Activated CD4-positive, alpha-beta T cell treated with anti-CD3 and anti-CD28 coated beads, Interleukin-2, amount 50 U/mL, for 4 hours (primary cell): ENCODE measurements at regions not wholly inside any gene's neighbourhood (a gene's known extent, or its start where the extent isn't known, plus 50 kb on each side); places are given as distances from the start of the nearest gene placed in this dataset.

Experiments used
- DNase-seq, 2 experiments: peaks; one replicate each; pipeline ENCODE4 v3.0.0-alpha.2; 2020

- no peak for DNase-seq
Observed at GRCh38 chr2:9102861-9103662, 99.6 kb upstream of the MBOAT2 start.

- no peak for DNase-seq
Observed at GRCh38 chr2:9101763-9102425, 98.4 kb upstream of the MBOAT2 start.

DNA sequence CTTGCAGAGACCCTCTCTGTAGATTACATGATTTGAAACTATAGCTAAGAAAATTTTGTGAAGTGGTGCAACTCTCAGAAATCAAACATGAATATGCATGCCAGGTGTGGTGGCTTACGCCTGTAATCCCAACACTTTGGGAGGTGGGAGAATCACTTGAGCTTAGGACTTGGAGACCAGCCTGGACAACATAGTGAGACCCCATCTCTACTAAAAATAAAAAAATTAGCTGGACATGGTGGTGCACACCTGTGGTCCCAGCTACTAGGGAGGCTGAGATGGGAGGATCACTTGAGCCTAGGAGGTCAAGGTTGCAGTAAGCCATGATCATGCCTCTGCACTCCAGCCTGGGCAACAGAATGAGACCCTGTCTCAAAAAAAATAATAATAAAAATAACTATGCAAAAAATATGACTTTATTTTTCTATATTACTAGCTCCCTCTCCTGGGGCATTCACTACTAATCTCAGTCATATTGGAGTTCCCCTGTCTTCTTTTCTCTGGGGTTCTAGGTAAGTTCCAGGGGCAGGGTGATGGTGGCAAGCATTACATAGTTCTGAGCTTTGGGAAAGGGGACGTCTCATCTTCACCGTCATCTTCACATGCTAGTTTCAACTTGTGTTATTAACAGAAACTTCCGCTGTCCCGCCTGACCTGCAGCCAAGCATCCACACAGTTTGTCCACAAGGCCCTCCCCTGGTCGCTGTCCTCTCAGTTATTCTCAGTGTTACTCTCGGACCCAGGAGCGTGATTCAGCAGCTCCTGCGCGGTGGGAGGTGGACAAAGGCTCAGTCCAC is 96.8 kb upstream of the MBOAT2 start:
- no peak for DNase-seq

DNA sequence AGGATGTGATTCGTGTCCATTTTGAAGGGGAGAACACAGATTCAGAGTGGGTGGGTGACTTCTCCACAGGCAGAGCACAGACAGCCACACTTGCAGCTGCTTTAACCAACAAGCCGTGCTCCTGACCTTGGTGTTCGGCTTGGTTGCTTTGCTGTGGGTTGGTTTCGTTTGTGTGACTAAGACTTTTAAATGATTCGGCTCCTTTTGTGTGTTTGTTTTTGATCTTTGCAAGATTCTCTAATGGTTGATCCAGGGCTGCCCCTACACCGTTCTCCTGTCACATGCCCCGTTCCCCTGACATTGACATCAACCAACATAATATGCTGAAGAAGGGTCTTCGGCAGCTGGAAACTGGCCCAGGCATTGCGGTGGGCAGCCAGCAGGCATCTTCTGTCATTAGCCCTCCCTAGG is 95.9 kb upstream of the MBOAT2 start:
- no peak for DNase-seq

DNA sequence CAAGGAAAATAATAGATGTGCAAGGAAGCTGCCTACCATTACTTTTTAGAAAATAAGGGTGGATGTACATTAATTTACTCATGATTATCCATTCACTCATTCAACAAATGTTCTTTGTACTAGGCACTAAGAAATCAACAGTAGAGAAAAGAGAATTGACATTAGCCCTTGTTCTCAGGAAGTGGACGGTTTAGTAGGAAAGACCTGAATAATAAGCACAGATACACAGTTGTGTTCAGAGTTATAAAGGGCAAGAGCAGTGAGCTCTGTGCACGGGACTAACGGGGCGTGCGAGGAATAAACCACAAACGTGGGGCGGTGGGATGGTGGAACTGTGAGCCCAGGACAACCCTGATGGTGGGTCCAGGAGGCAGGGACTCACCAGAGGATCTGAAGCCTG is 94.4 kb upstream of the MBOAT2 start:
- no peak for DNase-seq

DNA sequence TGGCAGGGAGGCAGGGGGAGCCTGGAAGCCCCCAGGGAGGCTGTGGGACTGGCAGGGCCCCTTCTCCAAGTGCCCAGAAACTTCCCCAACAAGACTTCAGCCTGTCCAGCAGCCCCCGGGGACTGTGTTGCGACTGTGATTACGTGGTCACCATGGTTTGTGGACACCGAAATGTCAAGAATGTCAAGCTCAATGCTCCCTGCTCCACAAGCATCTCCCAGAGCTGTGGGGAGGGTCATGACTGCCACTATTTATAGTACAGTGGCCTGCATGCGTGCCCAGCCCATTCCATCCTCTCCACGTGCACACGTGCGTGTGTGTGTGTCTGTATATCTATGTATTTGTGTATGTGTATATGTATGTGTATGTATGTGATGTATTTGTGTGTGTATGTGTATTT is 93.8 kb upstream of the MBOAT2 start:
- DNase-seq = no peak

- no peak for DNase-seq
Observed at GRCh38 chr2:9096761-9097160, 93.3 kb upstream of the MBOAT2 start.

GRCh38 chr2:9095690-9096089 is 92.2 kb upstream of the MBOAT2 start:
- DNase-seq = no peak

DNA sequence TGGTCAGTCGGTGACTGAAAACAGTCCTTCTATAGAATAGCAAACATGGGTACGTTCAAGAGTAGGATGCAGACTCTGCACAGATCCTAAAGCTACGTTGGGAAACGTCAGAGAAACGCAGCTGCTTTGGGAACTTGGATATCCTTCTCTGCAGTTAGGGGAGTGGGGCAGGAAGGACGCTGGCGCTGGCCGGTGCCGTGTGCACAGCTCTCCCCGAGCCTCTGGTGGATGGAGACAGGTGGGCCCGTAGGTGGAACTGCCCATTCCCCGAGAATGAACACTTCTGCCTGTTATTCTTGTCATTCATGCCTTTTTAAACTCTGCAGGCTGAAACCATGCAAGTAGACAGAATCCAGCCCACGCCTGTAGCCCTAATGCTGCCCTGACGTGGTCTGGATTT is 91.7 kb upstream of the MBOAT2 start:
- no peak for DNase-seq

- no peak for DNase-seq
Observed at GRCh38 chr2:9094117-9094516, 90.6 kb upstream of the MBOAT2 start.

- no peak for DNase-seq
Observed at GRCh38 chr2:9093324-9093723, 89.8 kb upstream of the MBOAT2 start.

DNA sequence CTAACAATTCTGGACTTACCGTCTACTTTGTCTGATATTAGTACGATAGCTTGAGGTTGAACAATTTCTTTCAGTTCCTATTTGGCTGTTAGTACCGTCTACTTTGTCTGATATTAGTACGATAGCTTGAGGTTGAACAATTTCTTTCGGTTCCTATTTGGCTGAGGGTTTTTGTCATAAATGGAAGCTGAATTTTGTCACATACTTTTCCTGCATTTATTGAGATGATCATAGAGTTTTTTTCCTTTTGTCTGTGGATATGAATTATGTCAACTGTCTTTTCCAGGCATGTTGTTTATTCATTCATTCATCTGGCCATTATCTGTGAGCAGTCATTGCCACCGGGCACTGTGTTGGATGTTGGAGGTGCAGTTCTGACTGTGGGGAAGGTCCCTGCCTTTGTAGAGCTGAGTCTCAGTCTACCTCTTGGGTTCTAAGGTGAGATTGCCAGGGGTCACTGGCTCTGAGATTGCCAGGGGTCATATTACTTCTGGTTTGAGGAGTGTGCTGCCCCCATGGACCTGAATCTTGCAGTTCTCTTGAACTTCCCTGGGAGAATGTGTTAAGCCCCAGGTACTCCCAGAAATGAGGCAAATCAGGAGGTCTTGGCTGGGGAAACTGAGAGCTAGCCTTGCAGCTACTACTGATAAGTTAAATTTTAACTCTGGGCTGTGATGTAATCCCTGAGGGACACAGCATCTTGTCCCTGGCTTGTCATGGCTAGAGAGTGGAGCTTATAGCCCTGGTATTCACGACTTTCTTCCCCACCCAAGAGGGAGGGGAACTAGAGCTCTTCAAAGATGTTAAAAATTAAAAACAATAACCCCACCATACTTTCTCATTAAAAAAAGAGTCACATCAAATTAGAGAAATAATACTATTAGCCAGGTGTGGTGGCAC is 89.1 kb upstream of the MBOAT2 start:
- no peak for DNase-seq

DNA sequence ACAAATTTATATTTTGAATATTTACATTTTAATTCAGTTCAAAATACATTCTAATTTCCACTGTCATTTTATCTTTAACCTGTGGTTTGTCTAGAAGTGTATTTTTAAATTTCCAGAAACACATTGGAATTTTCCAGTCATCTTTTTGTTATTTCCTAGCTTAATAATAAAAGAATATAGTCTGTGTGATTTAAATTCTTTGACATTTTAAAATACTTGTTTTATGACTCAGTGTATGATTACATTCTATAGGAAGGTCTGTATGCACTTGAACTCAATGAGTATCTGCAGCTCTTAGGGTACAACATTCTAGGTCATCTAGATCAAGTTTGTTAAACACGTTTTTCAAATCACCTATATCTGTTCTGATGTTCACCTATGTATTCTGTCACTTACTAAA is 88.3 kb upstream of the MBOAT2 start:
- DNase-seq = no peak

DNA sequence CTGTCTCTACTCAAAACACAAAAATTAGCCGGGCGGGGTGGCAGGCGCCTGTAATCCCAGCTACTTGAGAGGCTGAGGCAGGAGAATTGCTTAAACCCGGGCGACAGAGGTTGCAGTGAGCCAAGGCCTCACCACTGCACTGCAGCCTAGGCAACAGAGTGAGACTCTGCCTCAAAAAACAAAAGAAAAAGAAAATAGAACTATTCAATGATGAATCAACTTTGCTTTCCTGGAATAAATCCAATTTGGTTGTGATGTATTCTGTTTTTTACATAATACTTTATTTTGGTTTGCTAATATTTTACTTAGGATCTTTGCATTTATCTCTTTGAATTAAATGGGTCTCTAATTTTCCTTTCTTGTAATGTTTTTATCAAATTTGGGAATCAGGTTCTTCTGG is 86.3 kb upstream of the MBOAT2 start:
- no peak for DNase-seq

- no peak for DNase-seq
Observed at GRCh38 chr2:9087121-9087681, 83.7 kb upstream of the MBOAT2 start.

DNA sequence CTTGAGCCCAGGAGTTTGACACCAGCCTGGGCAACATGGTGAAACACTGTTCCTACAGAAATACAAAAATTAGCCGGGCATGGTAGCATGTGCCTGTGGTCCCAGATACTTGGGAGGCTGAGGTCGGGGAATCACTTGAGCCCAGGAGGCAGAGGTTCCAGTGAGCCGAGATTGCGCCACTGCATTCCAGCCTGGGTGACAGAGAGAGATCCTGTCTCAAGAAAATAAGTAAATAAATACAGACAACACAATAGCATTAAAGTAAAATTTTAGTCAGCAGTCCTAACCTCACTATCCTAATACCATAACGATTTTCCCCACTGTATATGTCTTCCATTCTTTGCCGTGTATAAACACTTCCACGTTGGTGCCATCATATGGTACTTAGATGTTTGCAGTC is 83.0 kb upstream of the MBOAT2 start:
- no peak for DNase-seq

- no peak for DNase-seq
Observed at GRCh38 chr2:9085353-9085752, 81.9 kb upstream of the MBOAT2 start.

DNA sequence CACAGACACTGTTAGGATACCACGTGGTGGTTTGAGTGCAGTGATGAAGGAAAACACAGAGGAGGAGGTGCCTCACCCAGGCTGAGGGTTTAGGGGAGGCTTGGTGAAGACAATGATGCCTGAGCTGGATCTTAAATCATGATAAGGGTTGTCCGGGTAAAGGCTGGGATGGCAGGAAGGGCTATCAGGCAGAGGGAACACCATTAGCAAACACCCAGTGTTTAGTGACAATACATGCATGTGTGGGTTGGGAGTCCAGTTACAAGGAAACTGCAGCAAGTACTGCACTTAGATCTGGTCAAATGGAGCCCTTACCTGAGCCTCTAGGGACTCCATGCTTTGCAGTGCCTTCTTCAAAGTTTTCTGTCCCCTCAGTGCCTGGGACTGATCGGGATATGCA is 79.8 kb upstream of the MBOAT2 start:
- DNase-seq = no peak

DNA sequence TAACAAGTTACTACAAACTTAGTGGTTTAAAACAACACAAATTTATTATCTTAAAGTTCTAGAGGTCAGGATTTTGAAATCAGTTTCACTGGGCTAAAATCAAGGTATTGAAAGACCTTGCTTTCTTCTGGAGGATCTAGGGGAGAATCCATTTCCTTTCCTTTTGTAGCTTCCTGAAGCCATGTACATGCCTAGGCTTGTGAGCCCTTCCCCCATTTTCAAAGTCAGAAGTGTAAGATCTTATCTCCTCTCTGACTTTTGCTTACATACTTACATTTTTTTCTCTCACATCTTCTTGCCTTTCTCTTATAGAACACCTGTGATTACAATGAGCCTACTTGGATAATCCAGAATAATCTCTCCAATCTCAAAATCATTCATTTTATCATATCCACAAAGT is 78.7 kb upstream of the MBOAT2 start:
- DNase-seq = no peak

DNA sequence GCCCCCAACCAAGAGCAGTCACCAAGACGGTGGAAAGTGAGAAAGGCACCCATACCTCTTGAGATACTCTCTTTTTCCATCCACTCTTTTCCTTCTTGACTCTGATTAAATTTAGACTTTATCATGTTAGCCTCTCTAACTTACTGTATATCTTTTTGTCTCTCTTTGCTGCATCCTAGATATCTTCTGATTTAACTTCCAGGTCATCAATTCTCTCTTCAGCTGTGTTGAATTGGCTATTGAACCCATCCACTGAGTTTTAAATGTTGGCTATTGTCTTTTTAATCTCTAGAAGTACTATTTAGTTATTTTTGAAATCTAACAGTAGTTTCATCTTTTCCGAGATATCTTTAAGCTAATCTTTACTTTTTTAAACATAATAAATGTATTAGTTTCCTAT is 78.3 kb upstream of the MBOAT2 start:
- DNase-seq = no peak

GRCh38 chr2:9078405-9078804 is 74.9 kb upstream of the MBOAT2 start:
- DNase-seq = no peak

DNA sequence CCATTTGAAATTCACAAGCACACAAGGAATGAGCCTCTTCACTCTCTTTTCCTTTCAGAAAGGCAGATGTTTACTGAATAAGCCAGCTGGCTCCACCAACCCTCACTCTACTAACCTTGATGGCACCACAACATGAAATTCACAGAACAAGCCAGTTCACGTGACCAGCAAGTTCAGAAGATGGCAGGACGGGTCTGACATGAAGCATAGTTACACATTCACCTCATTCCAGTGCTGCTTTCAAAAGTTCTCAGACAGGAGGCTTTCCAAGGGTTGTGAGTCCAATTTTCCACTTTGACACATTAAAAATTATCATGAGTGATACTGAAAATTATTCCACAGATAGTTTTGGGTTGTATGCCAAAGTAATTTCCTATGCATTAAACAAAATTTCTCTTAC is 74.2 kb upstream of the MBOAT2 start:
- DNase-seq = no peak

DNA sequence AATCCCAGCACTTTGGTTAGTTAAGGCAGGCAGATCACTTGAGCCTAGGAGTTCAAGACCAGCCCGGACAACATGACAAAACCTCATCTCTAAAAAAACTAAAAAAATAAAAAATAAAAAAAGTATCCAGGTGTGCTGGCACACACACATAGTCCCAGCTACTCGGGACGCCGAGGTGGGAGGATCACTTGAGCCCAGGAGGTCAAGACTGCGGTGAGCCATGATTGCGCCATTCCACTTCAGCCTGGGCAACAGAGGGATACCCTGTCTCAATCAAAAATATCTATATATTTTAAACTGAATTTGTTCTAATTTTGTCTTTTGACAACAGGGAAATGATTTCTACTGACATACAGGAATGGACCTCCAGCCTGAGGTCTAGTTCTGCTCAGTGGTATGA is 73.3 kb upstream of the MBOAT2 start:
- no peak for DNase-seq
